Endothelial cell of umbilical vein (primary cell): ENCODE measurements at regions not wholly inside any gene's neighbourhood (a gene's known extent, or its start where the extent isn't known, plus 50 kb on each side); places are given as distances from the start of the nearest gene placed in this dataset.
"Not testable (repeated sequence)": the region's sequence is repeated elsewhere in the genome, so short reads cannot be mapped to it uniquely, and the experiment has no call there.

Experiments
- BruUV-seq: library from RNA; stranded (reverse); fragments of 400-500 nt; replicated peaks from 2 replicates; lab custom pipeline; 2021; lab: Mats Ljungman, UMichigan
- CTCF ChIA-PET: fragments of 300-600, 350-600 bp; sonication (Branson Sonifier 250); formaldehyde crosslinking; loops from one replicate; lab custom pipeline; 2021; ENCODE audit warnings: antibody characterized with exemption, inconsistent platforms; lab: Charles Lee
- POLR2A ChIA-PET: fragments of 300-600, 350-600 bp; sonication (Branson Sonifier 250); formaldehyde crosslinking; loops from one replicate; lab custom pipeline; 2021; ENCODE audit warnings: antibody characterized with exemption, inconsistent platforms; lab: Charles Lee
- DNase-seq: peaks from one replicate; pipeline ENCODE4 v3.0.0-alpha.2; 2011; ENCODE audit warnings: low read depth, low spot score
- FAIRE-seq: peaks from 2 replicates; lab custom pipeline; 2011; peaks lifted over from hg19 to GRCh38; lab: Jason Lieb, UNC
- H2AFZ ChIP-seq: 2 replicates; pipeline ENCODE4 v1.6.0; 2012; ENCODE audit warnings: low read depth, low read length, control low read depth, inconsistent platforms
- H3K27ac ChIP-seq: 2 replicates; pipeline ENCODE4 v1.5.1; 2011; ENCODE audit warnings: low read depth, mild to moderate bottlenecking, control low read depth, low read length, moderate library complexity; ENCODE audit not compliant: insufficient read depth
- H3K27me3 ChIP-seq, 2 experiments: 2 replicates each; pipeline versions ENCODE4 v1.6.0 to v1.6.1; 2011; ENCODE audit warnings: low read length in 2 of 2, mixed read lengths in 1 of 2; ENCODE audit not compliant: control insufficient read depth in 2 of 2, insufficient read depth in 2 of 2
- H3K36me3 ChIP-seq, 2 experiments: 2 replicates in 1 of 2; 3 replicates in 1 of 2; pipeline ENCODE4 v1.5.1; 2011; ENCODE audit warnings: low read length in 2 of 2, mild to moderate bottlenecking in 1 of 2, moderate library complexity in 1 of 2; ENCODE audit not compliant: control insufficient read depth in 2 of 2, insufficient read depth in 2 of 2; ENCODE audit errors: extremely low read depth in 1 of 2
- H3K4me1 ChIP-seq: 3 replicates; pipeline ENCODE4 v1.5.1; 2011; ENCODE audit warnings: mild to moderate bottlenecking, low read length; ENCODE audit not compliant: control insufficient read depth, insufficient read depth; ENCODE audit errors: extremely low read depth
- H3K4me2 ChIP-seq: 2 replicates; pipeline ENCODE4 v1.6.1; 2011; ENCODE audit warnings: low read length, control low read depth, mixed read lengths; ENCODE audit not compliant: insufficient read depth
- H3K4me3 ChIP-seq, 3 experiments: fragments of 200-600 bp in 1 of 3; sonication (generic), shearing (Covaris generic) in 1 of 3; replicated peaks in 1 of 3; 2 replicates each; pipeline ENCODE4 v1.5.1; 2011 to 2016; ENCODE audit warnings: control low read depth in 3 of 3, low read length in 3 of 3, mild to moderate bottlenecking in 2 of 3, inconsistent platforms in 1 of 3, low read depth in 1 of 3, moderate library complexity in 1 of 3; ENCODE audit not compliant: insufficient read depth in 1 of 3
- H3K79me2 ChIP-seq: 2 replicates; pipeline ENCODE4 v1.6.0; 2012; ENCODE audit warnings: low read length, inconsistent platforms; ENCODE audit not compliant: control insufficient read depth, insufficient read depth
- H3K9ac ChIP-seq: replicated peaks from 2 replicates; pipeline ENCODE3; 2011; ENCODE audit warnings: low read length, control low read depth; ENCODE audit not compliant: insufficient read depth; ENCODE audit errors: extremely low read depth
- H3K9me1 ChIP-seq: replicated peaks from 3 replicates; pipeline ENCODE4 v1.6.0; 2011; ENCODE audit warnings: mild to moderate bottlenecking, low read length; ENCODE audit not compliant: control insufficient read depth, insufficient read depth; ENCODE audit errors: extremely low read depth
- H3K9me3 ChIP-seq: replicated peaks from 2 replicates; pipeline ENCODE4 v1.5.1; 2012; ENCODE audit warnings: low read length, inconsistent platforms; ENCODE audit not compliant: control insufficient read depth, insufficient read depth
- H4K20me1 ChIP-seq: replicated peaks from 2 replicates; pipeline ENCODE3; 2011; ENCODE audit warnings: mild to moderate bottlenecking, low read length; ENCODE audit not compliant: control insufficient read depth, insufficient read depth; ENCODE audit errors: extremely low read depth
- dilution Hi-C: fragments of 300-500 bp; cut with MboI; formaldehyde crosslinking; loops from one replicate; pipeline ENCODE4 v1.15.0; 2019; ENCODE audit warnings: low sequenced_read_pairs; ENCODE audit not compliant: extremely low pct_ligation_motif_present
- intact Hi-C: fragments of 100-400 bp; cut with micrococcal nuclease; formaldehyde crosslinking; loops from one replicate; pipeline ENCODE4 v1.10.0; 2022

DNA sequence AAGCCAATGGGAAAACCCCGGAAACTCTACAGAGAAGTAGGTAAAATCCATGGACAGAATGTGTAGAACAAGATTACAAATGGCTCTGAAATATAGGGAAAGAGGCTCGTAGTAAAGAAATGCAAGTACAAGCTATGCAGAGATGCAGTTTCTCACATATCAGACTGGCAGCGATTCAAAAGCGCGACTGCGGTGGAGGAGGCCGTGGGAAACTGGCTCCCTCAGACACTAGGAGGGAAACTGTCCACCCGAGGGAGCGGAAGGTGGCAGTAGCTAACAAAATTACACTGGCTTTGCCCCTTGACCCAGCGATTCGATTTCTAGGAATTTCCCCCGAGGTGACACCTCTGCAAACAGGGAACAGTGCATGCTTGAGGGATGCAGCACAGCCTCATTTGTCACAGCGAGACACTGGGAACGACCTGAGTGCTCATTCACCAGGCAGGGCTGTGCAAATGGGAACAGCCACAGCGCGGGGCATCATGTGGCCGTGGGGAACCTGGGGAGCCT is 349.3 kb downstream of the CNTNAP3B start:
- intact Hi-C loops, H3K27ac ChIP-seq, DNase-seq, dilution Hi-C loops, H3K9me3 ChIP-seq, H2AFZ ChIP-seq, H3K4me1 ChIP-seq, POLR2A ChIA-PET, FAIRE-seq, H4K20me1 ChIP-seq, H3K79me2 ChIP-seq, H3K9me1 ChIP-seq, H3K27me3 ChIP-seq, BruUV-seq, H3K4me2 ChIP-seq, CTCF ChIA-PET, H3K4me3 ChIP-seq, H3K9ac ChIP-seq, H3K36me3 ChIP-seq: not testable (repeated sequence)

DNA sequence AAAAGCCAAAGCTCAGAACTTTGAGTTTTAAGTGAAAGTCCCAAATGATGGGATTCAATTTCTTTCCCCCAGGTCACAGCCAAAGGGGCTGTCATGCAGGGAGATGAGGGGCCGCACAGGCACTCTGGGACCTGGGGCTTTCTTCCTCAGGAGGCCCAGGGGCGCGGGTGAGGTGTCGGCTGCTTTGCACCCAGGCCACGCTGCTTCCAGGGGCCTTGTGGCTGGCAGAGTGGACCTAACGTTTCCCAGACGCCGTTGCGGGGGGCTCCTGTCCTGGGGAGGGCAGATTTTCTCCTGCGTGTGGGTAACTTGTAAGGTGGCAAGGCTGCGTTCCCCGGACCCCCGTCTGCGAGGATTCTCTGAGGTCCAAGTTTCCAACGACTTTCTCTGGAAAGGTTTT is 350.0 kb downstream of the CNTNAP3B start:
- H3K36me3 ChIP-seq, BruUV-seq, H2AFZ ChIP-seq, H3K4me2 ChIP-seq, H3K27me3 ChIP-seq, H3K79me2 ChIP-seq, H3K9me3 ChIP-seq, FAIRE-seq, DNase-seq, intact Hi-C loops, H3K9me1 ChIP-seq, H3K4me3 ChIP-seq, H3K9ac ChIP-seq, H3K4me1 ChIP-seq, H3K27ac ChIP-seq, POLR2A ChIA-PET, CTCF ChIA-PET, dilution Hi-C loops, H4K20me1 ChIP-seq: not testable (repeated sequence)

DNA sequence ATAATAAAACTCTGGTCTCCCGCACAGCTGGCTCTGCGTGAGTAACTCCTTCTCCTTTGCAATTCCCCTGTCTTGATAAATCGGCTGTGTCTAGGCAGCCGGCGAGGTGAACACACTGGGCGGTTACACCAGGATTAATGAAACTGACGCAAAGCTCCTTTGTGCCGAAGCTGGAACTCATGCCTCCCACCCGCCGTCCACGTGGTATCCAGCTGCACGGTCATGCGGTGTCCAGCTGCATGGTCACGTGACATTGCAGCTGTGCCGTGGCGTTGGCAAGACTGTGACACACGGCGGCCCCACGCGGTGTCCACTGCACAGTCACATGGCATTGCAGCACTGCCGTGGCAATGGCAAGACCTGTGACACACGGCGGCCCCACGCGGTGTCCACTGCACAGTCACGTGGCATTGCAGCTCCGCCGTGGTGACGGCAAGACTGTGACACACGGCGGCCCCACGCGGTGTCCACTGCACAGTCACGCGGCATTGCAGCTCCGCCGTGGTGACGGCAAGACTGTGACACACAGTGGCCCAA is 350.6 kb downstream of the CNTNAP3B start:
- H3K4me3 ChIP-seq, H3K9me3 ChIP-seq, H3K9me1 ChIP-seq, DNase-seq, BruUV-seq, CTCF ChIA-PET, POLR2A ChIA-PET, H3K79me2 ChIP-seq, H3K4me2 ChIP-seq, H3K9ac ChIP-seq, H2AFZ ChIP-seq, H3K4me1 ChIP-seq, H3K36me3 ChIP-seq, dilution Hi-C loops, FAIRE-seq, H3K27me3 ChIP-seq, H3K27ac ChIP-seq, intact Hi-C loops, H4K20me1 ChIP-seq: not testable (repeated sequence)

DNA sequence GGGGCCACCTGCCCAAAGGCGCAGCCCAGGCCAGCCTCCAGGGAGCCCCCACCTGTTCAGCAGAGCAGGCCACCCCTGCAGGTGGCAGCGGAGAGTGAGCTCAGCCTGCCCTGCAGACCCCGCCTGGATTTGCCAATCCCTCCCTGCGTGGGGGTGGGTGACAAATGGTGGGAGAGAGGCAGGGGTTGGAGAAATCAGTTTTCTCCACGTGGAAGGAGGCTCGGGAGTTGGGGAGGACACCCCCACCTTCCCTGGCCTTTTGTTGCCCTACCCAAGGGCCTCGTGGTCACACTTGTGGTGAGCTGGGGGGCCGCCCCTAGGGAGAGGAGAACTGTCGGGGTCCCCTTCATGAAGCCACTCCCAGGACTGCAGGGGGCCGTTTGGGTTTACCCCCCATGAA is 351.7 kb downstream of the CNTNAP3B start:
- BruUV-seq, H3K9me3 ChIP-seq, H3K27ac ChIP-seq, H3K79me2 ChIP-seq, H3K4me2 ChIP-seq, intact Hi-C loops, H3K4me1 ChIP-seq, H3K36me3 ChIP-seq, dilution Hi-C loops, FAIRE-seq, H3K27me3 ChIP-seq, H3K9ac ChIP-seq, H2AFZ ChIP-seq, POLR2A ChIA-PET, H4K20me1 ChIP-seq, CTCF ChIA-PET, H3K9me1 ChIP-seq, DNase-seq, H3K4me3 ChIP-seq: not testable (repeated sequence)
